Mesodermal cell (in vitro differentiated cells): ENCODE measurements at regions not wholly inside any gene's neighbourhood (a gene's known extent, or its start where the extent isn't known, plus 50 kb on each side); places are given as distances from the start of the nearest gene placed in this dataset.

Source experiments
- H3K27ac ChIP-seq: 2 replicates; pipeline ENCODE4 v1.7.0; 2013; ENCODE audit warnings: mild to moderate bottlenecking, low read depth, low read length, moderate library complexity; ENCODE audit not compliant: severe bottlenecking
- H3K36me3 ChIP-seq: 2 replicates; pipeline ENCODE4 v1.7.1; 2013; ENCODE audit warnings: mild to moderate bottlenecking, low read length, moderate library complexity; ENCODE audit not compliant: control insufficient read depth, insufficient read depth
- H3K4me1 ChIP-seq: one replicate; pipeline ENCODE4 v1.7.1; 2013; ENCODE audit warnings: mild to moderate bottlenecking, low read length; ENCODE audit not compliant: insufficient read depth, control insufficient read depth, poor library complexity, severe bottlenecking
- H3K4me3 ChIP-seq: 2 replicates; pipeline ENCODE4 v1.7.0; 2013; ENCODE audit warnings: low read length, control low read depth, mild to moderate bottlenecking; ENCODE audit not compliant: insufficient read depth, poor library complexity, severe bottlenecking; ENCODE audit errors: extremely low read depth
- H3K9me3 ChIP-seq: 2 replicates; pipeline ENCODE4 v1.7.1; 2013; ENCODE audit warnings: mild to moderate bottlenecking, low read length, moderate library complexity; ENCODE audit not compliant: control insufficient read depth
- WGBS, 2 experiments: methylation state at CpG; one replicate each; pipeline ENCODE4 v1.1.5; 2013; ENCODE audit warnings: missing lambda C conversion rate in 2 of 2; ENCODE audit not compliant: insufficient coverage in 2 of 2; 5-methylcytosine and 5-hydroxymethylcytosine counted together

DNA sequence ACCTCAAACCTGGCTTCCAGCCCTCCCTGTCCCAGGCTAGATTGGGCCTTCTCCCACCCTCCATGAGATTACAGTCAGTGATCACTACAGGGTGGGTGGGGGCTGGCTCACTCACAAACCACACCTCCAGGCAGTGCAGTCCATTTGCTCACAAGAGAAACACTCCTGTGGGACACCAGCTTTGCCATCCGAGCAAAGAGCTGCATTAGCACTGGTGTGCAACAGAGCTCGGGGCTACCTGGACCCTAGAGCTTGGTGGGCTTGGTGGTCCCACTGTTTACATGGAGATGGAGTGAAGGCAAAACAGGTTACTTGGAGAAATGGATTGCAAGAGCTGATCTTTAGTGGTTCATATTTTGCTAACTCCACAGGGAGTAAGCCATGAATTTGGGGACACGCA lies 451.7 kb upstream of the ZMIZ1 start:
- no peaks in the 10 kb centered on the region for H3K9me3 ChIP-seq
- no peaks in the 10 kb centered on the region for H3K4me1 ChIP-seq
- no peak overlapping the region for H3K4me3 ChIP-seq
- 95 to 100% methylated on average over 3 of the region's 3 CpGs for WGBS, 2 experiments
- no peaks in the 10 kb centered on the region for H3K36me3 ChIP-seq
- H3K27ac ChIP-seq: no peak overlapping the region

DNA sequence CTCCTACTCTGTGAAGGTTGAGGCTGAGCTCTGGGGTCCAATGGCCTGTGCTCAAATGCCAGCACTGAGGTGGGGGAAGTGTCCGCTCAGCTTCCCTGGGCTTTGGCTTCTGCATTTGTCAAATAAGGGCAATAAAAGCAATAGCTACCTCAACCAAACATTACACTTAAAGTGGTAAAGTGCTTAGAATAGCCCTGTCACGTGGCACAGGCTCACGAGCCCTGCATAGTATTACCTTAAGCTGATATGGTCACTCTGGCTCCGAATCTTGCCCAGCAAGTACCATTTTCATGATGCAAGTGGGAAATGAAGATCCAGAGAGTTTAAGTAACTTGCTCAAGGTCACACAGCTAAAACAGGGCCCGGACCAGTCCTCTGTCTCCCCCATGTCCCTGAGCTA lies 451.1 kb upstream of the ZMIZ1 start:
- 86 to 90% methylated on average over 3 of the region's 5 CpGs for WGBS, 2 experiments
- Histone ChIP-seq H3K4me1 (no peaks in the 10 kb centered on the region), H3K4me3 (no peak overlapping the region), H3K36me3 (no peaks in the 10 kb centered on the region), H3K27ac (no peak overlapping the region), H3K9me3 (no peaks in the 10 kb centered on the region)

DNA sequence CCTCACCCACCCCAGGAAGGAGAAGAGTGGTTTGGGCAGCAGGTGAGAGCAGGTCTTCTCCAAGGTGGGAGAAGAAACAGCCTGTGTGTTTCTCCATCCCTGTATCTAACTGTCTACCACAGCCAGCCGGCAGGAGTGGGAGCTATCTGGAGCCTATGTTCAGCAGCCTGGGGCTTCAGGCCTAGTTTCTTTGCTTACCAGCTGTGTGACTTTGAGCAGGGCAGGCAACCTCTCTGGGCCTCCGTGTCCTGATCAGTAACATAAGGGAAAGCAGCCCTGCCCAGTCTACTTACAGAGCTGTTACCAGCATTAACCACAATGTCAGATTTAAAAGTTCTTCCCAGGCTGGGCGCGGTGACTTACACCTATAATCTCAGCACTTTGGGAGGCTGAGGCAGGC lies 450.7 kb upstream of the ZMIZ1 start:
- no peaks in the 10 kb centered on the region for H3K36me3 ChIP-seq
- no peak overlapping the region for H3K27ac ChIP-seq
- 97 to 100% methylated on average over 2 to 4 of the region's 4 CpGs for WGBS, 2 experiments
- H3K4me1 ChIP-seq: no peaks in the 10 kb centered on the region
- no peaks in the 10 kb centered on the region for H3K9me3 ChIP-seq
- no peak overlapping the region for H3K4me3 ChIP-seq

DNA sequence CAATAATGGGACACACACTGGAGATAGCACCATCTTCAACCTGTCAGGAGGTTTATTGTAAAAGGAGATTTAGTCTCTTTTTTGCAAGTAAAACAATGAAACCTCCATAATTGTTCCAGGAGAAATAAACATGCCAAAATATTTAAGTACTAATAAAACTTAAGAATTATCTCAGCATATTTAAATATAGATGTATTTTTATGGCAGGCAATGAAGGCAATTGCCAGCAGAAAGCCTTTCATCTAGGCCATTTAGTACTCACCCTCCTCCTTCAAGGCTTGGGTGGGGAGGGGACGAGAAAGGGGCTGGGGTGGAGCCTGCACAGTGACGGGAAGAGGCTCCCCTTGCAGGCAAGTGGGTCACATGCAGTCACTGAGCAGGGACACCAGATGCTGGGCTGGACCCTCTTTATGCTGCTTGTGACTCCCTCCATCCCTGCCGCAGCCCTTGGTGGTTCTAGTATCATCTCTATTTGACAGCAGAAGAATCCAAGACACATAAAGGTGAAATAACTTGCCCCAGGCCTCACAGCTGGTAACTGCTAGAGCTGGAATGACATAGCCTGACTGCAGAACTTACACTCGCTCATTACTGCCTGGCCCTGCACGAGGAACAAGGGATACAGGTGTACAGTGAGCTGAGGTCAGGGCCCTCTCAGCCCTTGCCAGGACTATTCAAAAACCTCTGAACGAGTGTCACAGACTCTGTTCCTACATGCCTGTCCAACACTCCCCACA lies 449.5 kb upstream of the ZMIZ1 start:
- 73 to 86% methylated on average over 3 to 5 of the region's 6 CpGs for WGBS, 2 experiments
- Histone ChIP-seq H3K9me3 (no peaks in the 10 kb centered on the region), H3K4me1 (no peaks in the 10 kb centered on the region), H3K36me3 (no peaks in the 10 kb centered on the region), H3K4me3 (no peak overlapping the region), H3K27ac (no peak overlapping the region)

DNA sequence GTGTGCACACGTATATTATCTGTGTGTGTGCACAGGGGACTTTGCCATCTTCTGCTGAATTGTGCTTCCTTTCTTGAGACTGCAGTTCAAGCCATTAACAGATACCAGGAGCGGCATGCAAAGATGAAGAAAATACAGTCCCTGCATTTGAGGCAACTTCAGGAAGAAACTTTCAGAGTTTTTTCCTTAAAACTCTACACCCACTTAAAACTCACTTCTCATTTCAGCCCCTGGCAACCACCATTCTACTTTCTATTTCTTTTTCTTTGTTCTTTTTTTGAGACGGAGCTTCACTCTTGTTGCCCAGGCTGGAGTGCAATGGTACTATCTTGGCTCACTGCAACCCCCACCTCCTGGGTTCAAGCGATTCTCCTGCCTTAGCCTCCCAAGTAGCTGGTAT lies 448.9 kb upstream of the ZMIZ1 start:
- H3K36me3 ChIP-seq: no peaks in the 10 kb centered on the region

DNA sequence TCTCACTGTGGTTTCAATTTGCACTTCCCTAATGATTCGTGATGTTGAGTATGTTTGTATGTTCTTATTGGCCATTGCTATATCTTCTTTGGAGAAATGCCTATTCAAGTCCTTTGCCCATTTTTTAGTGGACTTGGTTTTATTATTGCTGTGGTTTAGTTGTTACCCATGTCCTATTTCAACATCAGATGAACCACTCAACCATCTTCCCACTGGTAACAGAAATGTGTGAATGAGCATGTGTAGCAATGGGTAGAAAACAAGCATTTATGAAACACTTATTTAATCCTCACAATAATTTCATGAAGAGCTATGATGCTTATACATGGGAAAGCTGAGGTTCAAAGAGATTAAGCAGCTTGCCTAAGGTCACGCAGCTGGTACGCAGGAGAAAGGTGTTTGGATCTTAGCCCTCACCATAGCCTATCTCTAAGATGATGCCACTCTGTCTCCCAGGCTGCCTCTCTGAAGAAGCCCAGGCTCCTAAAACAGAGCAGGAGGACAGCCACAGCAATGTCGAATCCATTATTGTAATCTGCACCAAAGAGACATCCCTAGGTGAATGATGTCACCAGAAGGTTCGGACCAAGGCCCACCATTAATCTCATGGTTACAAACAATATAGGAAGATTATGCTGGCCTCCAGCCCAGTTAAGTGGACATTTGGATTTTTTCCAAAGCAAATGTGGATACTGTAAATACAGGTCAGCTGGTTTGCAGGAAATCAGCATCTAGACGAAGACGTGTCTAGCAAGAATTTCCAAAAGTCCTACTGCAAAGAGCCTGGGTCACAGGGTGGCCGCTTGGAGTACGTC lies 447.6 kb upstream of the ZMIZ1 start:
- Histone ChIP-seq H3K4me1 (no peaks in the 10 kb centered on the region), H3K4me3 (no peak overlapping the region), H3K36me3 (no peaks in the 10 kb centered on the region), H3K27ac (no peak overlapping the region), H3K9me3 (no peaks in the 10 kb centered on the region)
- 94 to 98% methylated on average over 3 to 8 of the region's 9 CpGs for WGBS, 2 experiments

More for the DNA sequence above, 448.9 kb upstream of the ZMIZ1 start:
- Histone ChIP-seq H3K4me3 (no peak overlapping the region), H3K9me3 (no peaks in the 10 kb centered on the region), H3K27ac (no peak overlapping the region), H3K4me1 (no peaks in the 10 kb centered on the region)
- 88 to 94% methylated on average over 2 to 3 of the region's 4 CpGs for WGBS, 2 experiments

DNA sequence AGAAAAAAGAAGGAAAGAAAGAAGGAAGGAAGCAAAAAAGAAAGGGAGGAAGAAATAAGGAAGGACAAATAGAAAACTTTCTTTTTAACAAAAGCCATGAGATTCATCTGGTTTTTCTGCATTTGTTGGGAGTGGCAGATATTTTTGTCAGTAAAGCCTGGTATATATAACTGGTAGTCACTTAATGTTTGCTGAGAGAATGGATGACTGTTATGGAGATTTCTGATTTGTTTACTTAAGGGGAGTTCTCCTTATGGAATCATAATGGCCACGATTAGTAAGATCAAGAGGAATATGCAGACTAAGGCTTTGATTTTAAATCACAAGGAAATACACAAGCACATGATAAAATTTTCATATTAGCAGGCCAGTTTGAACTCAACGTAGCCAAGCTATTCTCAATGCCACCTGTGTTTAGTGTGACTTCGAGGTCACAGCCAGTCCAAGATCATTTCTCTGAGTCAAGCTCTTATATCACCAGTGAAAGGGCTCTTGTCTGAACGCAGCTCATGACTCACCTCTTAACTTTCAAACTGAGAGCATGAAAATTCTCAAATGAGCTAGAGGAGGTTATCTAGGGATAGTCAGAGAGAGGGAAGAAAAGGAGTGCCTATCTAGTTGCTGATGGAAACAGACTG lies 445.1 kb upstream of the ZMIZ1 start:
- 86 to 94% methylated on average over 1 to 2 of the region's 4 CpGs for WGBS, 2 experiments
- H3K4me3 ChIP-seq: no peak overlapping the region
- H3K27ac ChIP-seq: no peak overlapping the region
- H3K4me1 ChIP-seq: peaks cover 4% of the 10 kb centered on the region
- H3K9me3 ChIP-seq: no peaks in the 10 kb centered on the region
- H3K36me3 ChIP-seq: no peaks in the 10 kb centered on the region

DNA sequence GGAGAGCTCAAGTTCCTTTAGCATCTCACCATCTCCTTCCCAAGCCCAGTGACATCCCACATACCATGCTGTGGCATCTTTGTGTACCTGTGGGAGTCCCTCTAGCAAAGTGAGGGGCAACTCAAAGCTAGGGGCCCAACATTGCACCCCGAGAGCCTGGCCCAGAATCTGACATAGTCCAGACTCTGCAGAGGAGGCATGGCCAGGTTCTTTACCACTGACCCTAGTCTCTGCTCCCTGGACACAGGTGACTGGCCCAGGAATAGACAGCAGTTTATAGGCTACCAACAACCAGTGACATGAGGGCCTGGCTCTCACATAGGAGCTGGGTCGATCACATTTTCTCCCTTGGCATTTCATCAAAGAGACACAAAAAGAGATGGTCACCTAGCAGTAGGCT lies 444.0 kb upstream of the ZMIZ1 start:
- WGBS, 2 experiments: 97 to 100% methylated on average over 1 to 2 of the region's 2 CpGs
- no peaks in the 10 kb centered on the region for H3K36me3 ChIP-seq
- no peak overlapping the region for H3K27ac ChIP-seq
- H3K4me3 ChIP-seq: no peak overlapping the region
- H3K4me1 ChIP-seq: peaks cover 4% of the 10 kb centered on the region
- no peaks in the 10 kb centered on the region for H3K9me3 ChIP-seq

DNA sequence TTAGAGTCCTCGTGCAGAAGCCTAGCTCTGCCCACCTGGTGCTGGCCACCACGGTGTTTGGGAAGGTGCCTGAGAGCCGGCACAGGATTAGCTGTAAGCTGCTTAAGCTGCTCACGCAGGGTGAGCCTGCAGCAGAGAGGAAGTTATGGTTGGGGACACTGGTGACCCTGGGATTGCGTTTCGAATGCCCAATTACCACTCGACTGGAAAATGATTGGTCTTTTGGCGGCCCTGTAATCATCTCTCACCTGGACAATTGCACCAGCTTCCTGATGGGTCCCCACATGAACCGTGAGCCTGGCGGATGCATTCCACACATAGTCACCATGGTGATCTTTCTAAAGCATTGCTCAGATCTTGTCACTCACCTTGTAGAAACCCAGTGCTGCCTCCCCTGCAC lies 442.3 kb upstream of the ZMIZ1 start:
- no peaks in the 10 kb centered on the region for H3K36me3 ChIP-seq
- no peak overlapping the region for H3K4me3 ChIP-seq
- H3K9me3 ChIP-seq: no peaks in the 10 kb centered on the region
- 82 to 83% methylated on average over 10 of the region's 10 CpGs for whole genome bisulfite sequencing, 2 experiments
- no peak overlapping the region for H3K27ac ChIP-seq
- H3K4me1 ChIP-seq: peaks cover 4% of the 10 kb centered on the region

DNA sequence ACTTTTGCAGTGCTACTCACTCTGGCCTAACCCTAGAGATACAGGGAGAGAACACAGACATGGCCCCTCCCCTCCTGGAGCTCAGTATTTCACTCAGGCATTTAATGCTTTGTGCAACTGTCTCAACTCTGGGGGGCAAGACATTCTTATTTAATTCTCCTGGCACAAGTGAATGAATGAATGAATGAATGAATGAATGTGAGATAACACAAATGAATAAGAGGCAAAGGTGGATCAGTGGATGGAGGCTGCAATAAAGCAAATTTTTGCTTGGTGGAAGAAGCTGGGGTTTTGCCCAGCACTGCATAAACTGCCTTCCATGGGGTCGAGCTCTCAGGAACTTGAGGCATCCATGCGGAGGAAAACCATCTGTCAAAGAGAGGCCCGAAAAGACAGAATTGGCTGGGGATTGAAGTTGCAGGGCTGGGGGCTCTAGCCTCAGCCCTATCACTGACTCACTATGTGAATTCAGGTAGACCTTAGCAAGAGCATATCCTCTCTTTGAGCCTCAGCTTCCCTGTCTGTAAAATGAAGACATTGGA lies 441.4 kb upstream of the ZMIZ1 start:
- no peak overlapping the region for H3K4me3 ChIP-seq
- no peaks in the 10 kb centered on the region for H3K9me3 ChIP-seq
- H3K27ac ChIP-seq: no peak overlapping the region
- 83 to 97% methylated on average over 1 to 3 of the region's 3 CpGs for WGBS, 2 experiments
- H3K36me3 ChIP-seq: no peaks in the 10 kb centered on the region
- peaks cover 4% of the 10 kb centered on the region for H3K4me1 ChIP-seq
